ENCODE measurements at regions not wholly inside any gene's neighbourhood (a gene's known extent, or its start where the extent isn't known, plus 50 kb on each side); places are given as distances from the start of the nearest gene placed in this dataset.
"Not testable (repeated sequence)": the region's sequence is repeated elsewhere in the genome, so short reads cannot be mapped to it uniquely, and the experiment has no call there.

- no peak for DNase-seq (ENCODE audit: low read depth in 2 of 2)
These were observed 52.4 kb downstream of the ELAPOR2 start for GRCh38 chr7:87007038-87007437.

GRCh38 chr7:87004956-87005355 lies 54.5 kb downstream of the ELAPOR2 start:
- DNase-seq (ENCODE audit: low read depth in 2 of 2) = no peak

GRCh38 chr7:87003872-87004798 lies 55.3 kb downstream of the ELAPOR2 start:
- DNase-seq (ENCODE audit: low read depth in 2 of 2) = peak; percentile 32 to 59

- peak; percentile 23 to 64 for DNase-seq (ENCODE audit: low read depth in 2 of 2)
These were observed 58.2 kb downstream of the ELAPOR2 start for GRCh38 chr7:87001214-87001613.

- DNase-seq (ENCODE audit: low read depth in 2 of 2) = peak; percentile 25 to 44
These were observed 59.1 kb downstream of the ELAPOR2 start for GRCh38 chr7:87000344-87000743.

- no peak for DNase-seq (ENCODE audit: low read depth in 2 of 2)
These were observed 59.7 kb downstream of the ELAPOR2 start for GRCh38 chr7:86999750-87000149.

GRCh38 chr7:86995814-86996213 lies 63.6 kb downstream of the ELAPOR2 start:
- no peak for DNase-seq (ENCODE audit: low read depth in 2 of 2)

- DNase-seq (ENCODE audit: low read depth in 2 of 2) = no peak
These were observed 64.3 kb downstream of the ELAPOR2 start for GRCh38 chr7:86995052-86995725.

- DNase-seq (ENCODE audit: low read depth in 2 of 2) = peak; percentile 86 to 92
These were observed 67.7 kb downstream of the ELAPOR2 start for GRCh38 chr7:86991771-86992191.

GRCh38 chr7:86991093-86991769 lies 68.2 kb downstream of the ELAPOR2 start:
- DNase-seq (ENCODE audit: low read depth in 2 of 2) = no peak

- DNase-seq (ENCODE audit: low read depth in 2 of 2) = no peak
These were observed 70.0 kb downstream of the ELAPOR2 start for GRCh38 chr7:86989407-86989806.

- DNase-seq (ENCODE audit: low read depth in 2 of 2) = not testable (repeated sequence)
These were observed 71.6 kb downstream of the ELAPOR2 start for GRCh38 chr7:86987834-86988233.

GRCh38 chr7:86987358-86987757 lies 72.1 kb downstream of the ELAPOR2 start:
- DNase-seq (ENCODE audit: low read depth in 2 of 2) = not testable (repeated sequence)

GRCh38 chr7:86985342-86985741 lies 74.1 kb downstream of the ELAPOR2 start:
- not testable (repeated sequence) for DNase-seq (ENCODE audit: low read depth in 2 of 2)

GRCh38 chr7:86983654-86984053 lies 75.8 kb downstream of the ELAPOR2 start:
- not testable (repeated sequence) for DNase-seq (ENCODE audit: low read depth in 2 of 2)

- not testable (repeated sequence) for DNase-seq (ENCODE audit: low read depth in 2 of 2)
These were observed 77.5 kb downstream of the ELAPOR2 start for GRCh38 chr7:86981937-86982336.

- DNase-seq (ENCODE audit: low read depth in 2 of 2) = peak in 1 of 2 donors; percentile 30
These were observed 78.3 kb downstream of the ELAPOR2 start for GRCh38 chr7:86981127-86981526.

- DNase-seq (ENCODE audit: low read depth in 2 of 2) = no peak
These were observed 79.2 kb downstream of the ELAPOR2 start for GRCh38 chr7:86980223-86980622.

GRCh38 chr7:86978808-86979506 lies 80.5 kb downstream of the ELAPOR2 start:
- no peak for DNase-seq (ENCODE audit: low read depth in 2 of 2)

GRCh38 chr7:86976958-86977357 lies 82.5 kb downstream of the ELAPOR2 start:
- no peak for DNase-seq (ENCODE audit: low read depth in 2 of 2)

- DNase-seq (ENCODE audit: low read depth in 2 of 2) = no peak
These were observed 83.5 kb downstream of the ELAPOR2 start for GRCh38 chr7:86975914-86976313.
